RWPE2 (cell line): ENCODE measurements at regions not wholly inside any gene's neighbourhood (a gene's known extent, or its start where the extent isn't known, plus 50 kb on each side); places are given as distances from the start of the nearest gene placed in this dataset.

Experiments
- ATAC-seq: fragments of 200-7000 bp; cut with Tn5 transposase; 3 replicates; pipeline ENCODE4 v1.9.1; 2021; ENCODE audit warnings: low read depth
- DNase-seq: peaks from one replicate; pipeline ENCODE4 v3.0.0-alpha.2; 2020; ENCODE audit warnings: low spot score
- H3K27ac ChIP-seq: fragments of 450-650 bp; 2 replicates; pipeline ENCODE4 v1.5.1; 2017; ENCODE audit warnings: mild to moderate bottlenecking; ENCODE audit not compliant: poor library complexity, severe bottlenecking
- H3K27me3 ChIP-seq: fragments of 250-450 bp; sonication (Bioruptor Pico); 2 replicates; pipeline ENCODE4 v1.5.1; 2021; ENCODE audit warnings: mild to moderate bottlenecking, moderate library complexity; ENCODE audit not compliant: insufficient read depth, poor library complexity, severe bottlenecking
- H3K36me3 ChIP-seq: fragments of 250-450 bp; sonication (Bioruptor Pico); 2 replicates; pipeline ENCODE4 v1.5.1; 2020; ENCODE audit warnings: low read depth, mild to moderate bottlenecking, moderate library complexity
- H3K4me1 ChIP-seq: fragments of 250-450 bp; sonication (Bioruptor Pico); 2 replicates; pipeline ENCODE4 v1.5.1; 2021; ENCODE audit warnings: mild to moderate bottlenecking, moderate library complexity; ENCODE audit not compliant: insufficient read depth, poor library complexity, severe bottlenecking
- H3K4me3 ChIP-seq: fragments of 250-450 bp; sonication (Bioruptor Pico); 2 replicates; pipeline ENCODE4 v1.5.1; 2021; ENCODE audit warnings: mild to moderate bottlenecking, moderate library complexity; ENCODE audit not compliant: severe bottlenecking
- H3K9me3 ChIP-seq: fragments of 250-450 bp; sonication (Bioruptor Pico); 2 replicates; pipeline ENCODE4 v1.5.1; 2021; ENCODE audit warnings: mild to moderate bottlenecking, moderate library complexity; ENCODE audit not compliant: severe bottlenecking
- TF ChIP-seq, protein P1 (sequence below): fragments of 450-650 bp; IDR thresholded peaks from one replicate; pipeline ENCODE4 v1.5.1; 2017; ENCODE audit warnings: mild to moderate bottlenecking, moderate library complexity; ENCODE audit not compliant: poor library complexity, severe bottlenecking

GRCh38 chr3:14283813-14284438 is 105.3 kb downstream of the LSM3 start:
- no peak overlapping the region for H3K4me3 ChIP-seq
- DNase-seq (no peak), ATAC-seq (no peak)
- H3K27ac ChIP-seq: no peak overlapping the region
- no peaks in the 10 kb centered on the region for H3K9me3 ChIP-seq
- TF ChIP-seq, protein P1, sequence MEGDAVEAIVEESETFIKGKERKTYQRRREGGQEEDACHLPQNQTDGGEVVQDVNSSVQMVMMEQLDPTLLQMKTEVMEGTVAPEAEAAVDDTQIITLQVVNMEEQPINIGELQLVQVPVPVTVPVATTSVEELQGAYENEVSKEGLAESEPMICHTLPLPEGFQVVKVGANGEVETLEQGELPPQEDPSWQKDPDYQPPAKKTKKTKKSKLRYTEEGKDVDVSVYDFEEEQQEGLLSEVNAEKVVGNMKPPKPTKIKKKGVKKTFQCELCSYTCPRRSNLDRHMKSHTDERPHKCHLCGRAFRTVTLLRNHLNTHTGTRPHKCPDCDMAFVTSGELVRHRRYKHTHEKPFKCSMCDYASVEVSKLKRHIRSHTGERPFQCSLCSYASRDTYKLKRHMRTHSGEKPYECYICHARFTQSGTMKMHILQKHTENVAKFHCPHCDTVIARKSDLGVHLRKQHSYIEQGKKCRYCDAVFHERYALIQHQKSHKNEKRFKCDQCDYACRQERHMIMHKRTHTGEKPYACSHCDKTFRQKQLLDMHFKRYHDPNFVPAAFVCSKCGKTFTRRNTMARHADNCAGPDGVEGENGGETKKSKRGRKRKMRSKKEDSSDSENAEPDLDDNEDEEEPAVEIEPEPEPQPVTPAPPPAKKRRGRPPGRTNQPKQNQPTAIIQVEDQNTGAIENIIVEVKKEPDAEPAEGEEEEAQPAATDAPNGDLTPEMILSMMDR: no peak
- H3K4me1 ChIP-seq: no peaks in the 10 kb centered on the region
- H3K36me3 ChIP-seq: no peaks in the 10 kb centered on the region
- no peaks in the 10 kb centered on the region for H3K27me3 ChIP-seq

GRCh38 chr3:14284694-14285547 is 106.3 kb downstream of the LSM3 start:
- Histone ChIP-seq H3K4me1 (no peaks in the 10 kb centered on the region), H3K36me3 (no peaks in the 10 kb centered on the region), H3K4me3 (no peak overlapping the region), H3K27ac (no peak overlapping the region), H3K27me3 (no peaks in the 10 kb centered on the region), H3K9me3 (no peaks in the 10 kb centered on the region)
- DNase-seq: no peak
- ATAC-seq: no peak
- TF ChIP-seq, protein P1: no peak

GRCh38 chr3:14285548-14285925 is 106.9 kb downstream of the LSM3 start:
- TF ChIP-seq, protein P1: no peak
- no peaks in the 10 kb centered on the region for H3K36me3 ChIP-seq
- no peaks in the 10 kb centered on the region for H3K27me3 ChIP-seq
- no peaks in the 10 kb centered on the region for H3K9me3 ChIP-seq
- DNase-seq (no peak), ATAC-seq (no peak)
- H3K4me1 ChIP-seq: no peaks in the 10 kb centered on the region
- no peak overlapping the region for H3K4me3 ChIP-seq
- no peak overlapping the region for H3K27ac ChIP-seq

DNA sequence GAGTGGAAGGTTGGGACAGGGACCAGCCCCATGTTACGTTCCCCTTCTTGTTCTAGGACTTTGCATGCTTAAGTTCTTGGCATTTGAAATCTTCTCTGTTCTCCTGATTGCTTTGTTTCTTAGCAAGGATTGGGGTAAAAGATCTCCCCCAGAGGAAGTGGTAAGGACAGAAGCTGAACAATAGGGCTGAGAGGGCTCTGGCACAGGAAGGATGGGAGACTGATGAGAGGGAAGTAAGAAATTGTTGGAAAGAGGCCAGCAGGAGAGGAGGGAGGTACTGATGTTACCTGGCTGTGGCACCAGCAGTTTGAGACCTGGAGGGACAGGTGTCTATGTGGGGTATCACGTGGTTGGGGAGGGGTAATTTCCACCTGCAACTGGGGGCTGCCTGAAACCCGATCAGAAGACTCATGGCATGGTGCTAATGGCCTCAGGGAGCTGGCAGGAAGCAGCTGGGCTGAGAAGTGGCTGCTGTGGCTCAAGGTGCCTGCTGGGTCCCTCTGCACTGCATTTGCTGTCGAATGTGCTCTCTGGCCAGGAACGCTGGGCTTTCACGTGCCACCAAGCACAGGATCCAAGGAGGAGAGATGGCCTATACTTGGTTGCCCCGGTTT is 108.4 kb downstream of the LSM3 start:
- H3K9me3 ChIP-seq: no peaks in the 10 kb centered on the region
- no peaks in the 10 kb centered on the region for H3K4me1 ChIP-seq
- TF ChIP-seq, protein P1: no peak
- H3K36me3 ChIP-seq: no peaks in the 10 kb centered on the region
- DNase-seq (no peak), ATAC-seq (no peak)
- H3K4me3 ChIP-seq: no peak overlapping the region
- H3K27ac ChIP-seq: no peak overlapping the region
- H3K27me3 ChIP-seq: no peaks in the 10 kb centered on the region
